Vagina (tissue), 2 donors: ENCODE measurements at regions not wholly inside any gene's neighbourhood (a gene's known extent, or its start where the extent isn't known, plus 50 kb on each side); places are given as distances from the start of the nearest gene placed in this dataset.

Experiments used
- POLR2A ChIP-seq, 2 donors: fragments of 450-650 bp; IDR thresholded peaks; one replicate each; pipeline ENCODE4 v1.6.1; 2017; ENCODE audit warnings: antibody characterized with exemption in 2 of 2, mild to moderate bottlenecking in 2 of 2, moderate library complexity in 2 of 2
- TF ChIP-seq, protein P1 (sequence below), 3 experiments: fragments of 450-650 bp in 2 of 3; fragments of 200-600 bp in 1 of 3; sonication (generic) in 1 of 3; IDR thresholded peaks; one replicate each; pipeline ENCODE4 v1.5.1; 2017 to 2019; ENCODE audit warnings: antibody characterized with exemption in 3 of 3, mild to moderate bottlenecking in 2 of 3, moderate library complexity in 2 of 3

DNA sequence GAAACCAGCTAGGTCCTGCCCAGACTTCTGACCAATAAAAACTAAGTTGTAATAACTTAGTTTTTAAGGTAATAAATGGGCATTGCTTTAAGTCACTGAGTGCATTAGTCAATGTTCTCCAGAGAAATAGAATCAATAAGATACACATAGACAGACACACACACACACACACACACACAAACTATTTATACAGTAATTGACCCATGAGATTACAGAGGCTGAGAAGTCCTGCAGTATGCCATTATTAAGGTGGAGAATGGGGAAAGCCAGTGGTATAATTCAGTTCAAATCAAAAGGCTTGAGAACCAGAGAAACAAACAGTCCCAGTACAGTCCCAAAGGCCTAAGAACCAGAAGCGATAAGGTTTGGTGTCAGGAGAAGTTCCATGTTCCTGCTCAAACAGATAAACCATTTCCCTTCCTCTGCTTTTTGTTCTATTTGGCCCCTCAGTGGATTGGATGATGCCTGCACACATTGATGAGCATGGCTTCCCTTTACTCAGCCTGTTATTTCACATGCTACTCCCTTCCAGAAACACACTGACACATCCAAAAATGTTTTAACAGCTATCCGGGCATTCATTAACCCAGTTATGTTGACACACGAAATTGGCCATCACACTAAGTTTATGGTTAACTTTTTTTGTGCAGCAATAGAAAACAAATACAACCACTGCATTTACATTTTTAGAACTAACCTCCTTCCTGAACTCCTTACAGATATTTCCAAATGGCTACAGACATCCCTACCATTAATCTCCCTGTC, 828.2 kb upstream of the NCAM2 start:
- TF ChIP-seq, protein P1, sequence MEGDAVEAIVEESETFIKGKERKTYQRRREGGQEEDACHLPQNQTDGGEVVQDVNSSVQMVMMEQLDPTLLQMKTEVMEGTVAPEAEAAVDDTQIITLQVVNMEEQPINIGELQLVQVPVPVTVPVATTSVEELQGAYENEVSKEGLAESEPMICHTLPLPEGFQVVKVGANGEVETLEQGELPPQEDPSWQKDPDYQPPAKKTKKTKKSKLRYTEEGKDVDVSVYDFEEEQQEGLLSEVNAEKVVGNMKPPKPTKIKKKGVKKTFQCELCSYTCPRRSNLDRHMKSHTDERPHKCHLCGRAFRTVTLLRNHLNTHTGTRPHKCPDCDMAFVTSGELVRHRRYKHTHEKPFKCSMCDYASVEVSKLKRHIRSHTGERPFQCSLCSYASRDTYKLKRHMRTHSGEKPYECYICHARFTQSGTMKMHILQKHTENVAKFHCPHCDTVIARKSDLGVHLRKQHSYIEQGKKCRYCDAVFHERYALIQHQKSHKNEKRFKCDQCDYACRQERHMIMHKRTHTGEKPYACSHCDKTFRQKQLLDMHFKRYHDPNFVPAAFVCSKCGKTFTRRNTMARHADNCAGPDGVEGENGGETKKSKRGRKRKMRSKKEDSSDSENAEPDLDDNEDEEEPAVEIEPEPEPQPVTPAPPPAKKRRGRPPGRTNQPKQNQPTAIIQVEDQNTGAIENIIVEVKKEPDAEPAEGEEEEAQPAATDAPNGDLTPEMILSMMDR (IDR thresholded peaks at IDR 0.05): no peak
- TF ChIP-seq POLR2A (IDR thresholded peaks at IDR 0.05): no peak
